Hematopoietic multipotent progenitor cell treated with erythropoietin and hydrocortisone succinate and interleukin-3 and kit ligand, for 4 days (in vitro differentiated cells): ENCODE measurements at regions not wholly inside any gene's neighbourhood (a gene's known extent, or its start where the extent isn't known, plus 50 kb on each side); places are given as distances from the start of the nearest gene placed in this dataset.
"Not testable (repeated sequence)": the region's sequence is repeated elsewhere in the genome, so short reads cannot be mapped to it uniquely, and the experiment has no call there.

Experiments used
- DNase-seq: peaks from one replicate; pipeline ENCODE4 v3.0.0-alpha.2; 2015

DNA sequence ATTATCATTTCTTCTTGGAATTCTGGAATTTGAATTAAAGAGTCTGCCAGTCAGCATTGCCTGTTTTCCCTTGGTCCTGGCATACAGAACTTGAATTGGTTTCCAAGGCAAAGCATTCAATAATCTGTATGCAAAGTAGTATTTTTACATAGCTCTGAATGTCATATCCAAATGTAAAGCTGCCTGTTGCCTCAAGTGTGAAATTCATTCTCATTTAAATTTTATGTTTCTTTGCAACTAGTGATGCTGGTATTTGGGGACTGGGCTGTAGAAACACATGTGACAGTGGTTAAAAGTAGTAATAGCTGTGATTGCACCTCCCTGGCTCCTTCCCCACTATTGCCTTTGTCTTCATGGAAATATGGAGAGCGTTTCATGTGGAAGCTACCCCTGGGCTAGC is 743.9 kb upstream of the GOLIM4 start:
- no peak for DNase-seq

DNA sequence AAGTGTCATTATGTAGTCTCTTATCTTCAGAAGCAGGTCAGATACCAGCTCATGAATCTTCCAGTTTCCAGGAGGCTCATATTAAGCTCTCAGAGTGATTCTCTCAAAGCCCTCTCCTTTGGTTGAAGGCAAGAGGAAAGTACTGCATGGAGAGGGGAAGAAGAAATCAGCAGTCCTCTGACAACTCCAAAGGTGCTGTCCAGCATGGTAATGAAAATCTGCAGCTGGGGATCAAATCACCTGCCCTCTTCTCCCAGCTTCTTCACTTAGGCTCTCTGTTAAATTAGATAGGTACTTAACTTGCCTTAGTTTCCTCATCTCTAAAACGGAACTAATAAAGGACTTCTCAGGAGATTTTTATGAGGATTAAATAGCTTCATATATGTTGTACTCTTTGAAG is 738.8 kb upstream of the GOLIM4 start:
- no peak for DNase-seq

DNA sequence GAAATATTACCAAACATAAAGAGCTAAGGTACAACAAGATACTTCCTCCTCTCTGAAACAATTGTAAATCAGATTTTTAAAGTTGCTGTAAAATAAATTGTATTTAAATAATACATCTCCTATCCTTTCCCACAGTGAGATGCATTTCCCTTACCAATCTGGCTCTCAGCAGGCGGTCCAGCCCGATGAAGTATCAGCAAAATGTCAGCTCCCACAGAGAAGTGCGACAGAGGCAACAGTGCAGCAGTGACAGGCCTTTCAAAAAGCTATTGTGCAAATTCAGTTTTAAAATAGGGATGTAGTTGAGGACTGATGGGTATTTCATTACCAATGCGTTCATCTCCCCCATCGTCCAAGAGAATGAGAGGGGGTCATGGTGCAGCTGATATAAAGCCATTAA is 733.2 kb upstream of the GOLIM4 start:
- DNase-seq: no peak

GRCh38 chr3:168828536-168828935 is 732.8 kb upstream of the GOLIM4 start:
- DNase-seq: no peak

- DNase-seq: no peak
Observed at GRCh38 chr3:168828014-168828413, 732.3 kb upstream of the GOLIM4 start.

DNA sequence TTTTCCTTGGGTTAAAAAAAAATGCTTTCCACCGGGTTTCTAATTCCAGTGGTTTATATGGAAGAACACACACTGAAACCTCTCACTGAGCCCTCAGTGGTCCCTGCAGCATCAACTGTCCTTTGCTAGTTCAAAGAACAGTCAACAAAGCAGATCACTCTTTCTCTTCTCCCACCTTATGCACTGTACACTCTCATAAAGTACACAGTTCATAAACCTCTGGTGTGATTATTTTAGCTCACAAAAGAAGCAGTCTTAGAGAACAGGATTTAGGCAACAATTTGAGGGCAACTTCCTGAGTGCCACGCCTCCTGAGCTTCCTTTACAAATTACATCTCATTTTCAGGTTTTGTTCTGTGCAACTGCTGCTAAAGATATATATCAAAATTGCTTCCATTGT is 728.4 kb upstream of the GOLIM4 start:
- peak; percentile 23 for DNase-seq

DNA sequence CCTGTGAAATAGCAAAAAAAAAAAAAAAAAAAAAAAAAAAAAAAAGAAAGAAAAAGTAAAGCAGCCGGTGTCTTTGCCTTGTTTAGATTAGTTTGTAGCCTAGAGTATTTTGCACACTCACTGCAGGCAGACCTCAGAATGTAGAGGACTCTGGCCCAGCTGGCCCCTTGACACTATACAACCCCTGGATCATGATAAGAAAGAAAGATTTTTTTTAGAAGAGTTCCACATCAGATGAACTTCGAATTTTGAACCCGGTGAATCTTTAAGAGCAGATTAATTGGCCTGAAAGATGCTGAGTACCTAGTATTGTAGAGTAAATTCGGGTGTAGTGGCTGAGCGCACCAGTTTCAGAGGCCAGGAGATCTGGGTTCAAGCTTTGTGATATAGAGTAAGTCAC is 727.7 kb upstream of the GOLIM4 start:
- DNase-seq: no peak

- DNase-seq: no peak
Observed at GRCh38 chr3:168820810-168821415, 725.2 kb upstream of the GOLIM4 start.

- no peak for DNase-seq
Observed at GRCh38 chr3:168817177-168817576, 721.5 kb upstream of the GOLIM4 start.

DNA sequence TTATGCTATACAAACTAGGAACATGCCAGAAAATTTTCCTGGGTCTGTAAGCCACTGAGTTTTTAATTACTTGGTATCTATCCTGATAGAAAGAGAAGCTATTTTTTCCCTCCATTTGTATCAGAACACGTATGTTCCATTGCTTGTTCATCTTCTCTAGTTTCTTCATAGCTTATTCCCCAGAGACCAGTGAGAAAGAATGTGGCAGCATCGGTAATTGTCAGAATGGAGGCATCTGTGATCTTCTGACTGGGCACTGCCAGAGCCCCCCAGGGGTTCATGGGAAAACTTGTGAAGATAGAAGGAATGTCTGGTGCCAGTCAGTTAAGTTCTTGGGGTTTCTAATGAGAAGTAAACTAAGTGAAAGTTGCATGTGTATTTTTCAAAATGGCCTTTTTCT is 720.2 kb upstream of the GOLIM4 start:
- DNase-seq: no peak

GRCh38 chr3:168813225-168813802 is 717.6 kb upstream of the GOLIM4 start:
- DNase-seq: no peak

DNA sequence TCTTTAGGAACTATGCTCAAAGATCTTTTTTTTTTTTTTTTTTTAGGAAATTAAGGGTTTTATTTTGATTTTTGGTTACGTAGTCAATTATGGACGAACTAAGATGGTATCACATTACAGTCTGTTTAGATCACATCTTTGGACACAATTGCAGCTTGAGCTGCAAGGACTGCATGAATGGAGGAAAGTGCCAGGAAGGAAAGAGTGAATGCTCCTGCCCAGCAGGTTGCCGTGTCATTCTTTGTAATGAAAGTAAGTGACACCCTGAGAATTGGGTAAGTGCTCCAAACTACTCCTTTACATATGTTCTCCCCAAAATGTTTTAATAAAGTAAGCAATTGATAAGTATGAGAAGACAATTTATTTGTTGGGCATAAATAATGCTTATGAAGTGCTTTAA is 716.5 kb upstream of the GOLIM4 start:
- no peak for DNase-seq

DNA sequence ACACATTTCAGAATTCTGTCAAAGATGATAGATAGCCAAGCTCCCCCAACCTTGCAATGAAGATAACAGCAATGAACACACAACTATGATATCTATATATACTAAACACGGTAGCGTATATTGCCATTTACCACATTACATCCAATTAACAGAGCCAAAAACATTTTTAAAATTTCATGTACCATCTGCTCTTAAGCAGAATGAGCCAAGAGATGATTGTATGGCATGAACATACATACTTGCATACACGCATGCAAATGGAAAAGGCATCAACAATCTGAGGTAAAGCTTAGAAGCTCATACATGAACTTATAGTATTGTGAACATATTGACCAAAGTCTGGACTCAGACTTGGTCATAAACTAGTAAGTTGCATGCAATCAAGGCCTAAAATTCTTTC is 712.9 kb upstream of the GOLIM4 start:
- DNase-seq: no peak

DNA sequence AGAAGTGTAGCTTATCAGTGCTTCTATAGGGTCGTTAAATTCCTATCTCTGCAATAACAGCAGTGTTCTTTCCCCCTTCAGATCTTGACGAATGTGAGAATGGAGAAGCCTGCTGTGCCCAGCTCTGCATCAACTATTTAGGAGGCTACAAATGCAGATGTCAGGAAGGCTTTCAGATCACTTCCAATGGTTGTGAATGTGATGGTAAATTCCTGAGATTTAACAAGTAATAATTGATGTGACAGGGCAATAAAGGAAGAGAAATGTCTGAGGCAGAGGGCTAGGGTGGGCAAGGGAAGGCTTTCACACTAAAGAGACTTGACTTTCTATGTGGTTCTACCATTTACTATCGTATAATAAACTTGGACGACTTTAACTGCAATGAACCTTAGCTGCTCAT is 711.7 kb upstream of the GOLIM4 start:
- no peak for DNase-seq

DNA sequence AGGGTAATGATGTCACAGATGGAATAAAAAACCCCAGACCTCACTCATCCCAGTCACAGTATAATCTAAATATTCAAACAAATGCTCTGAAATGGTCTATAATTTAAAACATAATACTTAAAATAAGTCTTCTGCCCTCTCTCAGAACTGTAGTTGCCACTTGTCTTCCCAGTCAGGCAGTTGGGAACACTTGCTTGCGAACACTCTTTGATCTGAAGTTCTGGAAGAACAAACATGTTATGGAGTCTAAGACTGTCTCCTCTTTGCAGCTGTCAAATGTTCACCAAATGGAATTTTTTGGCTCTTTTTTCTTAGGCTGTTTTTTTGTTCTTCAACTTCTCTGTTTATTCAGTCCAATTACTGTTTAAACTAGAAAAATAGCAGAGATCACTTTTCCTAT is 711.1 kb upstream of the GOLIM4 start:
- no peak for DNase-seq

GRCh38 chr3:168803536-168803935 is 707.8 kb upstream of the GOLIM4 start:
- DNase-seq: no peak

DNA sequence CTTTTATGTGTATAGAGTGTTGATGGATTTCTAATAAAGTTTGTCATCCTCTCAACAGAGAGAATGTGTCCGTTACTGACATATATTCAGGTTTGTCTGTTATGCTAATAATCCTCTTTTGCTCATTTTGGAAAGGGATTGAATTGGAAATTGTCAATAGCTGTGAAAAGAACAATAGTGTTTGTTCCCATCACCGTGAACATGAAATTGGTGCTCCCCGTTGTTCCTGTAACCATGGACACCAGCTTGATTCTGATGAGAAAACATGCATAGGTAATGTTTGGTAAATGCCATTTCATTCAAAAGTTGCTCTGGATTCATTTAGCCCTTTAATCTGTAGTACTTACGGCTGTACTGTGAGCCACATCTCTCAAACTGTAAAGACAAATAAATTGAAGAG is 707.0 kb upstream of the GOLIM4 start:
- DNase-seq: no peak

DNA sequence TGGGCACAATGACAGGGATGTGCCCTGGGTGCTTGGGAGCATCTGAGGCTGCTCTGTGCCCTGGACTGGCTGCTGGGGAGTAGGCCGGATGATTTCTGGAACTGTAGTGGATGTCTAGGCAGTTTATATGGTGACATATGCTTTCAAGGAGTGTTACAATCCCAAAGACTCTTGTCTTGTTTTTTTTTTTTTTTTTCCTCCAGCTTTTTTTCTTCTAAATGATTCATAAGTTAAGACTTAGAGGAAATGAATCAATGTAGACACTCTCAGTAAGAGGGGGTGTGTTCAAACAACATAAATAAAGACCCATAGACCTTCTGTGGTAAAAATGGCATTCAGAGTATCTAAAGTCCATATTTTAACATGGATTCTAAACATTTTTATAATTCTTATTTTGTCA is 706.1 kb upstream of the GOLIM4 start:
- DNase-seq: no peak

GRCh38 chr3:168796339-168796738 is 700.6 kb upstream of the GOLIM4 start:
- no peak for DNase-seq

- no peak for DNase-seq
Observed at GRCh38 chr3:168794427-168794826, 698.7 kb upstream of the GOLIM4 start.

DNA sequence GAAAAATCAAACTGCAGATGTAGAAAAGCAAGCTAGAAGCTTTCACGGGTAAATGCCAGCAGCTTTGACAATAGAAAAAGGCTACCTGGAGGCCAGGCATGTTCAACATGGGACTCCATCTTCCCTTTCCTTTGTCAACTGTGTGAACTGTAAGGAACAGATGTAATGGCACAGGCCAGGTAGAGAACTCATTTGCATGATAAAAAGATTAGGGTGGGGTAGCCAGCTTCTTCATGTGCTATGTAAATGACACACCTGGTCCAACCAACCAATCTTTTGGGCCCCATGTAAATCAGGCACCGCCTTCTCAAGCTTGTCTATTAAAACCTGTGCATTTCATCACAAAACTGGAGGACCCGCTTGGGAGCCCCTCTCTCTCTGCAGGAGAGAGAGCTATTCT is 686.5 kb upstream of the GOLIM4 start:
- no peak for DNase-seq

- not testable (repeated sequence) for DNase-seq
Observed at GRCh38 chr3:168779970-168780645, 684.4 kb upstream of the GOLIM4 start.

GRCh38 chr3:168753724-168754123 is 658.0 kb upstream of the GOLIM4 start:
- DNase-seq: no peak

- no peak for DNase-seq
Observed at GRCh38 chr3:168752339-168752738, 656.6 kb upstream of the GOLIM4 start.

GRCh38 chr3:168747697-168748096 is 652.0 kb upstream of the GOLIM4 start:
- DNase-seq: no peak
